ENCODE measurements at regions not wholly inside any gene's neighbourhood (a gene's known extent, or its start where the extent isn't known, plus 50 kb on each side); places are given as distances from the start of the nearest gene placed in this dataset.

- H3K4me3 ChIP-seq (ENCODE audit: low read length), result no peak overlapping the region
- no peaks in the 10 kb centered on the region for H4K20me1 ChIP-seq (ENCODE audit: control insufficient read depth, insufficient read depth, low read depth, low read length)
- no peaks in the 10 kb centered on the region for H3K27me3 ChIP-seq (ENCODE audit: control insufficient read depth, low read length)
- no peaks in the 10 kb centered on the region for H3K79me2 ChIP-seq (ENCODE audit: control insufficient read depth, low read length)
- TF ChIP-seq EZH2phosphoT487 (IDR thresholded peaks at IDR 0.05; ENCODE audit: borderline replicate concordance, low read length) (no peak), CTCF (IDR thresholded peaks at IDR 0.05; ENCODE audit: low read depth, low read length, poor library complexity, severe bottlenecking) (no peak)
- no peaks in the 10 kb centered on the region for H3K36me3 ChIP-seq (ENCODE audit: control insufficient read depth, low read length)
- no peak overlapping the region for H3K27ac ChIP-seq (ENCODE audit: low read depth, low read length)
- peaks cover 3% of the 10 kb centered on the region; the same call in 1 of the 2 replicates for H3K9me3 ChIP-seq (ENCODE audit: control insufficient read depth, insufficient read depth, low read length)
- H3K4me2 ChIP-seq (ENCODE audit: low read length), result no peak overlapping the region
- H3F3A ChIP-seq (ENCODE audit: control insufficient read depth, insufficient read depth), result no peaks in the 10 kb centered on the region
- no peaks in the 10 kb centered on the region for H3K4me1 ChIP-seq (ENCODE audit: control insufficient read depth, low read length)
- no peaks in the 10 kb centered on the region; the same call in 1 of the 2 replicates for H3K9me2 ChIP-seq (replicated peaks; ENCODE audit: control insufficient read depth, low read length)
Observed at GRCh38 chr1:5708346-5709245, 283.6 kb downstream of the NPHP4 start.

GRCh38 chr1:5707566-5708345, 284.5 kb downstream of the NPHP4 start:
- no peak overlapping the region for H3K27ac ChIP-seq (ENCODE audit: low read depth, low read length)
- TF ChIP-seq EZH2phosphoT487 (IDR thresholded peaks at IDR 0.05; ENCODE audit: borderline replicate concordance, low read length) (no peak), CTCF (IDR thresholded peaks at IDR 0.05; ENCODE audit: low read depth, low read length, poor library complexity, severe bottlenecking) (no peak)
- no peaks in the 10 kb centered on the region for H3K27me3 ChIP-seq (ENCODE audit: control insufficient read depth, low read length)
- no peaks in the 10 kb centered on the region for H3F3A ChIP-seq (ENCODE audit: control insufficient read depth, insufficient read depth)
- H3K36me3 ChIP-seq (ENCODE audit: control insufficient read depth, low read length), result no peaks in the 10 kb centered on the region
- H3K4me2 ChIP-seq (ENCODE audit: low read length), result no peak overlapping the region
- no peaks in the 10 kb centered on the region for H3K4me1 ChIP-seq (ENCODE audit: control insufficient read depth, low read length)
- peaks cover 3% of the 10 kb centered on the region; the same call in 1 of the 2 replicates for H3K9me3 ChIP-seq (ENCODE audit: control insufficient read depth, insufficient read depth, low read length)
- H3K9me2 ChIP-seq (replicated peaks; ENCODE audit: control insufficient read depth, low read length), result no peaks in the 10 kb centered on the region; the same call in 1 of the 2 replicates
- no peaks in the 10 kb centered on the region for H4K20me1 ChIP-seq (ENCODE audit: control insufficient read depth, insufficient read depth, low read depth, low read length)
- H3K79me2 ChIP-seq (ENCODE audit: control insufficient read depth, low read length), result no peaks in the 10 kb centered on the region
- no peak overlapping the region for H3K4me3 ChIP-seq (ENCODE audit: low read length)

GRCh38 chr1:5706239-5706638, 286.0 kb downstream of the NPHP4 start:
- Histone ChIP-seq H3K79me2 (ENCODE audit: control insufficient read depth, low read length) (no peaks in the 10 kb centered on the region), H3K27ac (ENCODE audit: low read depth, low read length) (no peak overlapping the region), H3K36me3 (ENCODE audit: control insufficient read depth, low read length) (no peaks in the 10 kb centered on the region), H3K27me3 (ENCODE audit: control insufficient read depth, low read length) (no peaks in the 10 kb centered on the region), H3K9me2 (replicated peaks; ENCODE audit: control insufficient read depth, low read length) (no peaks in the 10 kb centered on the region; the same call in 1 of the 2 replicates), H3K4me3 (ENCODE audit: low read length) (no peak overlapping the region), H4K20me1 (ENCODE audit: control insufficient read depth, insufficient read depth, low read depth, low read length) (no peaks in the 10 kb centered on the region), H3K4me1 (ENCODE audit: control insufficient read depth, low read length) (no peaks in the 10 kb centered on the region), H3F3A (ENCODE audit: control insufficient read depth, insufficient read depth) (no peaks in the 10 kb centered on the region), H3K9me3 (ENCODE audit: control insufficient read depth, insufficient read depth, low read length) (peaks cover 3% of the 10 kb centered on the region; the same call in 1 of the 2 replicates), H3K4me2 (ENCODE audit: low read length) (no peak overlapping the region)
- TF ChIP-seq CTCF (IDR thresholded peaks at IDR 0.05; ENCODE audit: low read depth, low read length, poor library complexity, severe bottlenecking) (no peak), EZH2phosphoT487 (IDR thresholded peaks at IDR 0.05; ENCODE audit: borderline replicate concordance, low read length) (no peak)

Data from DOHH2 (cell line).